ENCODE measurements at regions not wholly inside any gene's neighbourhood (a gene's known extent, or its start where the extent isn't known, plus 50 kb on each side); places are given as distances from the start of the nearest gene placed in this dataset.

DNA sequence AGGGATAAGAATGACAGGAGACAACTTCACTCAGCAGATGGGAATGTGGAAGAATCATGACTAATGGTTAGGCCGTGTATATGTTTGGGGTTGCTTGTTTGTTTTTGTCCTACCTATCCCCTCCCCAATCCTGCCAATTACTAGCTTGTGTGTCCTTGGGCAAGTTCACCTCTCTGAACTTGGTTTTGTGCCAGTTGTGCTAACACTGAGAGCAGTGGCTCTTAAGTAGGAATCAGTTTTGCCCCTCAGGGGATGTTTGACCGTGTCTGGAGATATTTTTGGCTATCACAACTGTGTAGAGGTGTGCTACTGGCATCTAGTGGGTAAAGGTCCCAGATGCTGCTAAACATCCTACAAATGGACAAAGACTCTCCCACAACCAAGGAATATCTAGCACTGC lies 287.0 kb downstream of the DMRT2 start:
- TF ChIP-seq ELK1 (IDR thresholded peaks at IDR 0.05; ENCODE audit: low read depth, low read length), result no peak
- no peak for TF ChIP-seq RAD21 (conservative IDR thresholded peaks at IDR 0.05 in 1 of 2, IDR thresholded peaks at IDR 0.05 in 1 of 2)
- no peak for TF ChIP-seq RFX5 (IDR thresholded peaks at IDR 0.05)
- TF ChIP-seq KDM5A (IDR thresholded peaks at IDR 0.05), result no peak

All from A549 (cell line).